ENCODE measurements at regions not wholly inside any gene's neighbourhood (a gene's known extent, or its start where the extent isn't known, plus 50 kb on each side); places are given as distances from the start of the nearest gene placed in this dataset.

DNA sequence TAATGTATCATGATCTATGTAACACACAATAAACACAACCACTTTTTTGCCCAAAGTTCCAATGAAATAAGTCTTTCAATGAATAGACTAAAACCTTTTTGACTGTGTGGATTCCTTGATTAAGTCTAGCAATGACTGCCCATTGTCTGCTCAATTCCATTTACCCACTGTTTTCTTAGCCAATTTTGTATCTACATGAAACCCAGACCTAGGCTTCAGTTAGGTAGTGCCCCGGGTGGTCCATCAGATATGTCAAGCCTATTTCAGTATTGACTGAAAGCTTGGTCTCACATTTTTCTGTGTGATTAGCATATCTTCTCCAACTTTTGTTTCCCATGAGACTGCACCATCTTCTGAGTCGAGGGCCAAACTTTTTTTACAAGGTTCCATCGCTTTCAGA, 615.0 kb downstream of the C6orf118 start:
- DNase-seq (ENCODE audit: low read depth): no peak
- no peak overlapping the region for H3K4me3 ChIP-seq (ENCODE audit: low read depth, low read length)
- no peaks in the 10 kb centered on the region for H3K27me3 ChIP-seq (ENCODE audit: control insufficient read depth, insufficient read depth, low read length)
- TF ChIP-seq, protein P1, sequence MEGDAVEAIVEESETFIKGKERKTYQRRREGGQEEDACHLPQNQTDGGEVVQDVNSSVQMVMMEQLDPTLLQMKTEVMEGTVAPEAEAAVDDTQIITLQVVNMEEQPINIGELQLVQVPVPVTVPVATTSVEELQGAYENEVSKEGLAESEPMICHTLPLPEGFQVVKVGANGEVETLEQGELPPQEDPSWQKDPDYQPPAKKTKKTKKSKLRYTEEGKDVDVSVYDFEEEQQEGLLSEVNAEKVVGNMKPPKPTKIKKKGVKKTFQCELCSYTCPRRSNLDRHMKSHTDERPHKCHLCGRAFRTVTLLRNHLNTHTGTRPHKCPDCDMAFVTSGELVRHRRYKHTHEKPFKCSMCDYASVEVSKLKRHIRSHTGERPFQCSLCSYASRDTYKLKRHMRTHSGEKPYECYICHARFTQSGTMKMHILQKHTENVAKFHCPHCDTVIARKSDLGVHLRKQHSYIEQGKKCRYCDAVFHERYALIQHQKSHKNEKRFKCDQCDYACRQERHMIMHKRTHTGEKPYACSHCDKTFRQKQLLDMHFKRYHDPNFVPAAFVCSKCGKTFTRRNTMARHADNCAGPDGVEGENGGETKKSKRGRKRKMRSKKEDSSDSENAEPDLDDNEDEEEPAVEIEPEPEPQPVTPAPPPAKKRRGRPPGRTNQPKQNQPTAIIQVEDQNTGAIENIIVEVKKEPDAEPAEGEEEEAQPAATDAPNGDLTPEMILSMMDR (IDR thresholded peaks at IDR 0.05; ENCODE audit: insufficient read depth, low read length, poor library complexity, severe bottlenecking): no peak
- H3K36me3 ChIP-seq (ENCODE audit: control insufficient read depth, insufficient read depth, low read length): no peaks in the 10 kb centered on the region

DNA sequence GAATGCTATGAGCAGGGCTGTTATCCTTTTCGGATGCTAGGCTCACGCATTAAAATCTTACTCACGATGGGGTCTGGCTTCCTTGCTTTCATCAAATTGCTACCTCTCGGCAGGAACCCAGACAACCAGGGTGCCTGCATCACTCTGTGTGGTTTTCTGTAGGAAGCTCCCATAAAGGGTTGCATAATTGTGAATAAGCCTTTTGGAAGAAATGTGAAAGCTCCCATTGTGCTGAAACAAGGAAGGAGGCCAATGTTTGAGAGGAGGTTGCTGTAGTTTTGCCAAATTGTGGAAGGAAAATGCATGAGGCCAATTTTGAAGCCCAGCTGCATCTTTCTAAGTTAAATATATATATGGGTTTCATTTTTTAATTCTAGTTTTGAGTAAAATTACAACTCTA, 615.5 kb downstream of the C6orf118 start:
- no peaks in the 10 kb centered on the region for H3K36me3 ChIP-seq (ENCODE audit: control insufficient read depth, insufficient read depth, low read length)
- DNase-seq (ENCODE audit: low read depth): no peak
- H3K27me3 ChIP-seq (ENCODE audit: control insufficient read depth, insufficient read depth, low read length): no peaks in the 10 kb centered on the region
- TF ChIP-seq, protein P1 (IDR thresholded peaks at IDR 0.05; ENCODE audit: insufficient read depth, low read length, poor library complexity, severe bottlenecking): no peak
- no peak overlapping the region for H3K4me3 ChIP-seq (ENCODE audit: low read depth, low read length)

GRCh38 chr6:164692772-164693510, 616.5 kb downstream of the C6orf118 start:
- Histone ChIP-seq H3K27me3 (ENCODE audit: control insufficient read depth, insufficient read depth, low read length) (no peaks in the 10 kb centered on the region), H3K4me3 (ENCODE audit: low read depth, low read length) (no peak overlapping the region), H3K36me3 (ENCODE audit: control insufficient read depth, insufficient read depth, low read length) (no peaks in the 10 kb centered on the region)
- TF ChIP-seq, protein P1 (IDR thresholded peaks at IDR 0.05; ENCODE audit: insufficient read depth, low read length, poor library complexity, severe bottlenecking): no peak
- DNase-seq (ENCODE audit: low read depth): no peak

- H3K27me3 ChIP-seq (ENCODE audit: control insufficient read depth, insufficient read depth, low read length): no peaks in the 10 kb centered on the region
- DNase-seq (ENCODE audit: low read depth): no peak
- H3K36me3 ChIP-seq (ENCODE audit: control insufficient read depth, insufficient read depth, low read length): no peaks in the 10 kb centered on the region
- TF ChIP-seq, protein P1 (IDR thresholded peaks at IDR 0.05; ENCODE audit: insufficient read depth, low read length, poor library complexity, severe bottlenecking): no peak
- H3K4me3 ChIP-seq (ENCODE audit: low read depth, low read length): no peak overlapping the region
Observed at GRCh38 chr6:164690702-164691500, 618.5 kb downstream of the C6orf118 start.

DNA sequence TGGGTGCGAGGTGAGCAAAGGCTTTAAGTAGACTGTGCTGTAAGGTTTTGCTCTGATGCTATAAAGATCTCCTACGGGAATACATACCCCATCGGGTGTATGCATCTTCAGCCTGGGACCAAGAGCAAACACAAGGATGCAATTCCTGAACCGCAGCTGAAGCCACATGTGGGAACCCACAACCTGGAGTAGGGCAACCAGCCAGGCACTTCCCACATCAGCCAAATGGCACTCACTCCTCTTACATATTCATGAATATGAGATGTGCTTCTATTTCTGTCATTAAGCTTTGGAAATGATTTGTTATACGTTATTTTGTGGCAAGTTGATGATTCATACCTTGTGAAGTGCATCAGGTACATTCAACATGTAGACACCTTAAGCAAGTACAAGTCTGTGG, 619.2 kb downstream of the C6orf118 start:
- H3K4me3 ChIP-seq (ENCODE audit: low read depth, low read length): no peak overlapping the region
- no peak for DNase-seq (ENCODE audit: low read depth)
- TF ChIP-seq, protein P1 (IDR thresholded peaks at IDR 0.05; ENCODE audit: insufficient read depth, low read length, poor library complexity, severe bottlenecking): no peak
- H3K27me3 ChIP-seq (ENCODE audit: control insufficient read depth, insufficient read depth, low read length): no peaks in the 10 kb centered on the region
- H3K36me3 ChIP-seq (ENCODE audit: control insufficient read depth, insufficient read depth, low read length): no peaks in the 10 kb centered on the region
